HG03442 (cell line): ENCODE measurements at regions not wholly inside any gene's neighbourhood (a gene's known extent, or its start where the extent isn't known, plus 50 kb on each side); places are given as distances from the start of the nearest gene placed in this dataset.
A peak's percentile ranks its signal among the peaks of the same experiment; 100 is the strongest.
"Not testable (repeated sequence)": the region's sequence is repeated elsewhere in the genome, so short reads cannot be mapped to it uniquely, and the experiment has no call there.

ENCODE experiments used
- ATAC-seq: cut with Tn5 transposase; IDR thresholded peaks from one replicate; pipeline ENCODE4 v1.9.1; 2021; ENCODE audit warnings: mild to moderate bottlenecking, moderate library complexity; ENCODE audit not compliant: unreplicated experiment

GRCh38 chr14:22358726-22359125 lies 230.3 kb downstream of the DAD1 start:
- no peak for ATAC-seq

GRCh38 chr14:22349281-22349680 lies 239.7 kb downstream of the DAD1 start:
- ATAC-seq: not testable (repeated sequence)

GRCh38 chr14:22344673-22345072 lies 244.4 kb downstream of the DAD1 start:
- ATAC-seq: no peak

GRCh38 chr14:22344209-22344608 lies 244.8 kb downstream of the DAD1 start:
- ATAC-seq: not testable (repeated sequence)

GRCh38 chr14:22341049-22341448 lies 248.0 kb downstream of the DAD1 start:
- ATAC-seq: no peak

- no peak for ATAC-seq
Observed at GRCh38 chr14:22338917-22339715, 249.9 kb downstream of the DAD1 start.

GRCh38 chr14:22338381-22338780 lies 250.6 kb downstream of the DAD1 start:
- ATAC-seq: no peak

GRCh38 chr14:22337938-22338337 lies 251.1 kb downstream of the DAD1 start:
- ATAC-seq: no peak

GRCh38 chr14:22337521-22337920 lies 251.5 kb downstream of the DAD1 start:
- no peak for ATAC-seq

GRCh38 chr14:22336031-22336430 lies 253.0 kb downstream of the DAD1 start:
- ATAC-seq: no peak

GRCh38 chr14:22334627-22335026 lies 254.4 kb downstream of the DAD1 start:
- no peak for ATAC-seq

GRCh38 chr14:22334275-22334577 lies 254.8 kb downstream of the DAD1 start:
- ATAC-seq: no peak

GRCh38 chr14:22333422-22334274 lies 255.4 kb downstream of the DAD1 start:
- ATAC-seq: peak; percentile 55

GRCh38 chr14:22332686-22333421 lies 256.2 kb downstream of the DAD1 start:
- ATAC-seq: no peak

GRCh38 chr14:22329371-22329770 lies 259.7 kb downstream of the DAD1 start:
- ATAC-seq: no peak

GRCh38 chr14:22325676-22326400 lies 263.2 kb downstream of the DAD1 start:
- no peak for ATAC-seq

GRCh38 chr14:22320362-22320750 lies 268.7 kb downstream of the DAD1 start:
- no peak for ATAC-seq

- peak; percentile 69 for ATAC-seq
Observed at GRCh38 chr14:22319526-22320361, 269.3 kb downstream of the DAD1 start.

- ATAC-seq: no peak
Observed at GRCh38 chr14:22318951-22319350, 270.1 kb downstream of the DAD1 start.

GRCh38 chr14:22316473-22316872 lies 272.6 kb downstream of the DAD1 start:
- ATAC-seq: no peak
